GM19193 (cell line): ENCODE measurements at regions not wholly inside any gene's neighbourhood (a gene's known extent, or its start where the extent isn't known, plus 50 kb on each side); places are given as distances from the start of the nearest gene placed in this dataset.

Source experiments
- POLR2A ChIP-seq: IDR thresholded peaks from 4 replicates; pipeline ENCODE4 v1.6.1; 2011; ENCODE audit not compliant: insufficient read depth, insufficient read length; ENCODE audit errors: extremely low read depth

GRCh38 chr17:70677783-70678647 is 508.7 kb downstream of the KCNJ2 start:
- no peak for TF ChIP-seq POLR2A

- no peak for TF ChIP-seq POLR2A
Observed at GRCh38 chr17:70678889-70679288, 509.6 kb downstream of the KCNJ2 start.

GRCh38 chr17:70683936-70684335 is 514.6 kb downstream of the KCNJ2 start:
- TF ChIP-seq POLR2A, result no peak

- TF ChIP-seq POLR2A, result no peak
Observed at GRCh38 chr17:70687421-70687820, 518.1 kb downstream of the KCNJ2 start.

- TF ChIP-seq POLR2A, result no peak
Observed at GRCh38 chr17:70691150-70691549, 521.8 kb downstream of the KCNJ2 start.

- no peak for TF ChIP-seq POLR2A
Observed at GRCh38 chr17:70699408-70699807, 530.1 kb downstream of the KCNJ2 start.

GRCh38 chr17:70702683-70703255 is 533.4 kb downstream of the KCNJ2 start:
- TF ChIP-seq POLR2A, result no peak

GRCh38 chr17:70709596-70709995 is 540.3 kb downstream of the KCNJ2 start:
- TF ChIP-seq POLR2A, result no peak

GRCh38 chr17:70713694-70714093 is 544.4 kb downstream of the KCNJ2 start:
- no peak for TF ChIP-seq POLR2A

- no peak for TF ChIP-seq POLR2A
Observed at GRCh38 chr17:70716551-70716950, 547.2 kb downstream of the KCNJ2 start.

- TF ChIP-seq POLR2A, result no peak
Observed at GRCh38 chr17:70717042-70717441, 547.7 kb downstream of the KCNJ2 start.

GRCh38 chr17:70736375-70736957 is 567.1 kb downstream of the KCNJ2 start:
- no peak for TF ChIP-seq POLR2A

- TF ChIP-seq POLR2A, result no peak
Observed at GRCh38 chr17:70739065-70739464, 569.7 kb downstream of the KCNJ2 start.

- TF ChIP-seq POLR2A, result no peak
Observed at GRCh38 chr17:70750983-70751382, 581.7 kb downstream of the KCNJ2 start.

- TF ChIP-seq POLR2A, result no peak
Observed at GRCh38 chr17:70752966-70753467, 583.7 kb downstream of the KCNJ2 start.

- TF ChIP-seq POLR2A, result no peak
Observed at GRCh38 chr17:70763018-70763417, 593.7 kb downstream of the KCNJ2 start.
